A673 (cell line): ENCODE measurements at regions not wholly inside any gene's neighbourhood (a gene's known extent, or its start where the extent isn't known, plus 50 kb on each side); places are given as distances from the start of the nearest gene placed in this dataset.

Experiments used
- BruUV-seq: library from RNA; stranded (reverse); fragments of 400-500 nt; replicated peaks from 2 replicates; lab custom pipeline; 2021; lab: Mats Ljungman, UMichigan
- CTCF ChIA-PET: fragments of 300-600 bp; sonication (Branson Sonifier 250); formaldehyde crosslinking; loops from one replicate; lab custom pipeline; 2022; ENCODE audit warnings: antibody characterized with exemption; lab: Charles Lee
- POLR2A ChIA-PET: fragments of 300-600 bp; sonication (Branson Sonifier 250); formaldehyde crosslinking; loops from one replicate; lab custom pipeline; 2022; ENCODE audit warnings: antibody characterized with exemption; ENCODE audit not compliant: low non-redundant PET; lab: Charles Lee
- DNase-seq: peaks from one replicate; pipeline ENCODE4 v3.0.0-alpha.2; 2015; ENCODE audit warnings: low spot score
- H3K27ac ChIP-seq: fragments of 200-600 bp; sonication (generic); 2 replicates; pipeline ENCODE4 v1.5.1; 2016; ENCODE audit warnings: mixed run types, low read depth, mild to moderate bottlenecking, mixed read lengths, antibody characterized with exemption, low read length; ENCODE audit not compliant: poor library complexity, severe bottlenecking
- H3K27me3 ChIP-seq: fragments of 200-600 bp; sonication (generic); replicated peaks from 2 replicates; pipeline ENCODE4 v1.6.1; 2017; ENCODE audit warnings: mixed run types, low read depth, mild to moderate bottlenecking, mixed read lengths, antibody characterized with exemption, low read length; ENCODE audit not compliant: insufficient read depth, poor library complexity
- H3K36me3 ChIP-seq: fragments of 200-600 bp; sonication (generic); 2 replicates; pipeline ENCODE4 v1.6.1; 2016; ENCODE audit warnings: mixed run types, mild to moderate bottlenecking, mixed read lengths, antibody characterized with exemption, low read length; ENCODE audit not compliant: insufficient read depth, poor library complexity, severe bottlenecking
- H3K4me1 ChIP-seq: fragments of 200-600 bp; sonication (generic); 2 replicates; pipeline ENCODE4 v1.6.1; 2017; ENCODE audit warnings: mixed run types, mild to moderate bottlenecking, mixed read lengths, antibody characterized with exemption, low read length; ENCODE audit not compliant: insufficient read depth, poor library complexity, severe bottlenecking
- H3K4me3 ChIP-seq: fragments of 200-600 bp; sonication (generic); 2 replicates; pipeline ENCODE4 v1.5.1; 2016; ENCODE audit warnings: low read depth, mixed run types, mild to moderate bottlenecking, mixed read lengths, low read length; ENCODE audit not compliant: poor library complexity, severe bottlenecking
- H3K9me3 ChIP-seq: fragments of 200-600 bp; sonication (generic); 2 replicates; pipeline ENCODE4 v1.6.1; 2016; ENCODE audit warnings: mixed run types, low read depth, mild to moderate bottlenecking, mixed read lengths, antibody characterized with exemption, low read length; ENCODE audit not compliant: poor library complexity, severe bottlenecking
- EZH2 ChIP-seq: fragments of 200-600 bp; sonication (generic); IDR thresholded peaks from 2 replicates; pipeline ENCODE4 v1.6.1; 2017; ENCODE audit warnings: borderline replicate concordance, low read depth, mild to moderate bottlenecking, mixed read lengths, antibody characterized with exemption, low read length; ENCODE audit not compliant: poor library complexity, severe bottlenecking
- intact Hi-C: fragments of 100-400 bp; cut with micrococcal nuclease; formaldehyde crosslinking; loops from one replicate; pipeline ENCODE4 v1.10.0; 2022; ENCODE audit not compliant: unreplicated experiment
- TF ChIP-seq, protein P1 (sequence below): fragments of 300-800, 200-600 bp; sonication (generic); conservative IDR thresholded peaks from 2 replicates; pipeline ENCODE4 v1.5.1; 2017; ENCODE audit warnings: low read depth, mild to moderate bottlenecking, antibody characterized with exemption, low read length, moderate library complexity, mixed read lengths

DNA sequence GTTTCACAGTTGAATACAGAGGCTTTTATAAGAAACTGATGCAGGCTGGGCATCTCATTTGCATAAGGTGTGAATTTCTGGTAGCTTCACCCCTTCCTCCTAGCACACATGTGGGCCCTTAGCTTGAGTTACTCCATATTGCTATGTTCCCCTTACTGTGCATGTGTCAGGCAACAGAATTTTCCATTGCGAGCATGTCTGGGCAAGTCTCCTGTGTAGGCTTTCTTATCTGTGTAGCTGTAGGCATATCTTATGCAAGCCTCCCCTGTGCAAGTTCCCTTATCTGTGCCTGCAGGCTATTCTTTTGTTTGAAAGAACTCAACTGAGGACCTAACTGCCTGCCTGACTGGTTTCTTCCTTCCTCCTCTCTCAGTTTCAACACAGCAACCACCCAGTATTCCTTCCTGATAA lies 597.4 kb upstream of the CDH5 start:
- no peak overlapping the region for H3K4me3 ChIP-seq
- no peak overlapping the region for H3K27ac ChIP-seq
- H3K4me1 ChIP-seq: no peaks in the 10 kb centered on the region
- no peaks in the 10 kb centered on the region for H3K27me3 ChIP-seq
- TF ChIP-seq, protein P1, sequence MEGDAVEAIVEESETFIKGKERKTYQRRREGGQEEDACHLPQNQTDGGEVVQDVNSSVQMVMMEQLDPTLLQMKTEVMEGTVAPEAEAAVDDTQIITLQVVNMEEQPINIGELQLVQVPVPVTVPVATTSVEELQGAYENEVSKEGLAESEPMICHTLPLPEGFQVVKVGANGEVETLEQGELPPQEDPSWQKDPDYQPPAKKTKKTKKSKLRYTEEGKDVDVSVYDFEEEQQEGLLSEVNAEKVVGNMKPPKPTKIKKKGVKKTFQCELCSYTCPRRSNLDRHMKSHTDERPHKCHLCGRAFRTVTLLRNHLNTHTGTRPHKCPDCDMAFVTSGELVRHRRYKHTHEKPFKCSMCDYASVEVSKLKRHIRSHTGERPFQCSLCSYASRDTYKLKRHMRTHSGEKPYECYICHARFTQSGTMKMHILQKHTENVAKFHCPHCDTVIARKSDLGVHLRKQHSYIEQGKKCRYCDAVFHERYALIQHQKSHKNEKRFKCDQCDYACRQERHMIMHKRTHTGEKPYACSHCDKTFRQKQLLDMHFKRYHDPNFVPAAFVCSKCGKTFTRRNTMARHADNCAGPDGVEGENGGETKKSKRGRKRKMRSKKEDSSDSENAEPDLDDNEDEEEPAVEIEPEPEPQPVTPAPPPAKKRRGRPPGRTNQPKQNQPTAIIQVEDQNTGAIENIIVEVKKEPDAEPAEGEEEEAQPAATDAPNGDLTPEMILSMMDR: no peak
- no peak for TF ChIP-seq EZH2
- H3K9me3 ChIP-seq: no peaks in the 10 kb centered on the region
- intact Hi-C loops: no loop called here
- ChIA-PET POLR2A (interaction anchor here (0.5 kb wide), 1 partner anchor 70 kb away, joined by 3 read pairs; no protein-coding TSS in a partner anchor), CTCF (no interaction called here)
- H3K36me3 ChIP-seq: no peaks in the 10 kb centered on the region
- DNase-seq: peak; percentile 10
- BruUV-seq: no TSS peak

DNA sequence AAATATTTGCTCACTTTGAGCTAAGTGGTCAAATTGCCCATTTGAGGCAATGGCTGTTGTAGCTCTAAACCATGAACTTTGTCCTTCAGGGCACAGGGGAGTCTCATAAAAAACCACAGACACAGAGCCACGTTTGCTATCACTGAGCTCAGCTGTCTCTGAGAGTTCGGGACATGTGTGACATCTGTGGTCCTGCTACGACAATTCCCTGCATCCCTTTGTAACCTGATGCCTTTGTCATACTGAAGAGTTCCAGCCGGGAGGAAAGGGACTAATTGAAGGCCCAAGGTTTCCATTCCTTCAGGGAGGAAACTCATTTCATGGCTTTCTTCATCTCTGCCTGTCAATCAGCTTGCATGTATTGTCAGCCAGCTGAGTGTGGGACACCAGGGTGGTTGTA lies 599.4 kb upstream of the CDH5 start:
- ChIA-PET CTCF (interaction anchor here (0.5 kb wide), 1 partner anchor 104 kb away, joined by 3 read pairs; no protein-coding TSS in a partner anchor), POLR2A (no interaction called here)
- Histone ChIP-seq H3K27me3 (no peaks in the 10 kb centered on the region), H3K4me1 (no peaks in the 10 kb centered on the region), H3K4me3 (no peak overlapping the region), H3K27ac (no peak overlapping the region), H3K36me3 (no peaks in the 10 kb centered on the region), H3K9me3 (no peaks in the 10 kb centered on the region)
- BruUV-seq: no TSS peak
- intact Hi-C loops: no loop called here
- DNase-seq: no peak
- no peak for TF ChIP-seq EZH2
- TF ChIP-seq, protein P1: no peak

DNA sequence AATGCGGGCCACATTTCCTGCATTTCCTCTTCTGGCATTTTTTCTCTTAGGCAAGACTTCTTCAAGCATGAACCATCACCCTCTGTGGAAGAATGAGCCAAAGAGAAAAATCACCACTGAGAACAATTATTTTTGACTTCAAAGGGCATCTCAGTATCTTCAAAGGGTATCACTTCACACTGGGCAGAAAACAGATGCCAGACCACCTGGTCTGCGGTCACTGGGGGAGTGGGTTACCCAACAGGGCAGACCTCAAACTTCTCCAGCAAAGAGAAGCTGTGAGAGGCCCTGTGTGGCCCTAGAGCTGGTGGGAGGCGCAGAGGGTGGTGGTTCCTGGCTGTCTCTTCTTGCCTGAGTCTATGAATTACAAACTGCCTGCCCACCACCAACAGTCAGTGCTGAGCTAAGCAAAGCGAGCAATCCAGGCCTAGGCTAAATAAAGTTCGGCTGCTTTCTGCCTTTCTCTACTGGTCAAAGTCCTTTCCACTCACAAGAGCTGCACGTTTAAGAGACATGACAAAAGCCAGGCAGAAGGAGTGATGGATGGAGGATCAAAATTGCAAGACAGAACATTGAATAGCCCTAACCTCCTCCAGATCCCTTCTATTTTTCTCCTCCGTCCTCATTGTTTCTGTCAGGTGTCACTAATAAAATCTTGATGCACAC lies 602.7 kb upstream of the CDH5 start:
- Histone ChIP-seq H3K27ac (no peak overlapping the region), H3K27me3 (no peaks in the 10 kb centered on the region), H3K36me3 (no peaks in the 10 kb centered on the region), H3K4me3 (no peak overlapping the region), H3K9me3 (no peaks in the 10 kb centered on the region), H3K4me1 (no peaks in the 10 kb centered on the region)
- no TSS peak for BruUV-seq
- CTCF ChIA-PET: no interaction called here
- POLR2A ChIA-PET: no interaction called here
- no peak for DNase-seq
- intact Hi-C loops: no loop called here
- TF ChIP-seq EZH2: no peak
- TF ChIP-seq, protein P1: no peak
